NCI-H128 (cell line): ENCODE measurements at regions not wholly inside any gene's neighbourhood (a gene's known extent, or its start where the extent isn't known, plus 50 kb on each side); places are given as distances from the start of the nearest gene placed in this dataset.
"Not testable (repeated sequence)": the region's sequence is repeated elsewhere in the genome, so short reads cannot be mapped to it uniquely, and the experiment has no call there.

Source experiments
- DNase-seq: peaks from one replicate; lab custom pipeline; 2025; ENCODE audit not compliant: unreplicated experiment; lab: John Stamatoyannopoulos, UW

GRCh38 chr22:49698616-49699015 is 129.1 kb downstream of the BRD1 start:
- DNase-seq = not testable (repeated sequence)

GRCh38 chr22:49697047-49697446 is 130.6 kb downstream of the BRD1 start:
- DNase-seq = no peak

- no peak for DNase-seq
These were observed 133.0 kb downstream of the BRD1 start for GRCh38 chr22:49694462-49695260.

- no peak for DNase-seq
These were observed 133.8 kb downstream of the BRD1 start for GRCh38 chr22:49693848-49694247.

GRCh38 chr22:49693416-49693815 is 134.3 kb downstream of the BRD1 start:
- no peak for DNase-seq

- DNase-seq = no peak
These were observed 135.0 kb downstream of the BRD1 start for GRCh38 chr22:49692499-49693225.

- DNase-seq = no peak
These were observed 136.4 kb downstream of the BRD1 start for GRCh38 chr22:49691256-49691655.

GRCh38 chr22:49690454-49690853 is 137.2 kb downstream of the BRD1 start:
- no peak for DNase-seq

GRCh38 chr22:49689858-49690257 is 137.8 kb downstream of the BRD1 start:
- no peak for DNase-seq

- DNase-seq = no peak
These were observed 138.4 kb downstream of the BRD1 start for GRCh38 chr22:49689255-49689770.

GRCh38 chr22:49688516-49689254 is 139.0 kb downstream of the BRD1 start:
- DNase-seq = no peak

- no peak for DNase-seq
These were observed 139.7 kb downstream of the BRD1 start for GRCh38 chr22:49687786-49688515.

- no peak for DNase-seq
These were observed 140.3 kb downstream of the BRD1 start for GRCh38 chr22:49687333-49687732.

GRCh38 chr22:49686495-49687219 is 141.0 kb downstream of the BRD1 start:
- no peak for DNase-seq

GRCh38 chr22:49685686-49686085 is 142.0 kb downstream of the BRD1 start:
- no peak for DNase-seq

- no peak for DNase-seq
These were observed 142.6 kb downstream of the BRD1 start for GRCh38 chr22:49685116-49685515.

GRCh38 chr22:49683032-49683431 is 144.6 kb downstream of the BRD1 start:
- DNase-seq = no peak

- not testable (repeated sequence) for DNase-seq
These were observed 146.9 kb downstream of the BRD1 start for GRCh38 chr22:49680819-49681218.

GRCh38 chr22:49678842-49679170 is 148.9 kb downstream of the BRD1 start:
- no peak for DNase-seq

GRCh38 chr22:49678137-49678841 is 149.4 kb downstream of the BRD1 start:
- DNase-seq = no peak
